HCT116 (cell line): ENCODE measurements at regions not wholly inside any gene's neighbourhood (a gene's known extent, or its start where the extent isn't known, plus 50 kb on each side); places are given as distances from the start of the nearest gene placed in this dataset.

Experiments
- EZH2 ChIP-seq: fragments of 200-600 bp; sonication (generic); IDR thresholded peaks from 2 replicates; pipeline ENCODE4 v1.6.1; 2017; ENCODE audit warnings: antibody characterized with exemption, mixed run types
- FOSL1 ChIP-seq: IDR thresholded peaks from 2 replicates; pipeline ENCODE4 v1.6.1; 2012; ENCODE audit warnings: low read depth
- POLR2A ChIP-seq: IDR thresholded peaks from 2 replicates; pipeline ENCODE4 v1.7.0; 2011; ENCODE audit warnings: borderline replicate concordance; ENCODE audit not compliant: insufficient read depth, insufficient read length; ENCODE audit errors: extremely low read depth
- POLR2AphosphoS5 ChIP-seq: IDR thresholded peaks from 2 replicates; pipeline ENCODE4 v1.6.1; 2011; ENCODE audit warnings: mild to moderate bottlenecking, low read depth, low read length, moderate library complexity
- RAD21 ChIP-seq: IDR thresholded peaks from 2 replicates; pipeline ENCODE4 v1.6.1; 2012; ENCODE audit warnings: low read depth, mild to moderate bottlenecking
- SIN3A ChIP-seq: IDR thresholded peaks from 2 replicates; pipeline ENCODE4 v1.6.1; 2012; ENCODE audit warnings: low read depth
- SP1 ChIP-seq: IDR thresholded peaks from 2 replicates; pipeline ENCODE4 v1.6.1; 2012; ENCODE audit warnings: low read depth
- ZFX ChIP-seq: fragments of 450-650 bp; IDR thresholded peaks from 2 replicates; pipeline ENCODE4 v1.6.1; 2017
- ZNF274 ChIP-seq: fragments of 200-500 bp; sonication (Bioruptor generic); IDR thresholded peaks from 2 replicates; pipeline ENCODE4 v1.6.1; 2014; ENCODE audit warnings: mild to moderate bottlenecking, low read depth, low read length, inconsistent platforms
- TF ChIP-seq, protein P1 (sequence below), 3 experiments: fragments of 200-600 bp in 1 of 3; sonication (generic) in 1 of 3; IDR thresholded peaks in 2 of 3; conservative IDR thresholded peaks in 1 of 3; 2 replicates each; pipeline ENCODE4 v1.5.1; 2012 to 2017; ENCODE audit warnings: low read depth in 2 of 3, low read length in 2 of 3, antibody characterized with exemption in 1 of 3, borderline replicate concordance in 1 of 3, control low read depth in 1 of 3, mild to moderate bottlenecking in 1 of 3, mixed read lengths in 1 of 3, mixed run types in 1 of 3, moderate library complexity in 1 of 3; ENCODE audit not compliant: insufficient read depth in 1 of 3
- TF ChIP-seq, protein P2 (sequence below): IDR thresholded peaks from 2 replicates; pipeline ENCODE4 v1.6.1; 2012
- TF ChIP-seq, protein P3 (sequence below): IDR thresholded peaks from 2 replicates; pipeline ENCODE4 v1.6.1; 2012; ENCODE audit warnings: low read depth

DNA sequence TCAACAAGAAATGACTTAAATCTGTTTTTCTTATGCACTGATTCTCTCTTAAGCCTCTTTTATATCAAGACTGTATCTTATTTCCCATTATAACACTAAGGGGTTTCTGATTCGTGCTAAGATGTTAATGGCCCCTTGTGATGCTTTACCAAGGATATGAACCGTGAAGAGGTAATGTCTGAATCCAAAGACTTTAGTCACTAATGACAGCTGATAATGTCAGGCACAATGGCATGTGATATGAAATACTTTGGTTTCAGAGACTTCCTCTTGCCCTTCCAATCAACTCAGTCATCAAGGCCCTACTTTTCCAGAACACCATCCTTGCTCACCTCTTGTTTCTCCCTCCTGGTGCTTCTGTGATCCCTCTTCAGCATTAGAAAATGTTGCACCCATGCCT lies 262.8 kb downstream of the KCNE4 start:
- TF ChIP-seq, protein P1, sequence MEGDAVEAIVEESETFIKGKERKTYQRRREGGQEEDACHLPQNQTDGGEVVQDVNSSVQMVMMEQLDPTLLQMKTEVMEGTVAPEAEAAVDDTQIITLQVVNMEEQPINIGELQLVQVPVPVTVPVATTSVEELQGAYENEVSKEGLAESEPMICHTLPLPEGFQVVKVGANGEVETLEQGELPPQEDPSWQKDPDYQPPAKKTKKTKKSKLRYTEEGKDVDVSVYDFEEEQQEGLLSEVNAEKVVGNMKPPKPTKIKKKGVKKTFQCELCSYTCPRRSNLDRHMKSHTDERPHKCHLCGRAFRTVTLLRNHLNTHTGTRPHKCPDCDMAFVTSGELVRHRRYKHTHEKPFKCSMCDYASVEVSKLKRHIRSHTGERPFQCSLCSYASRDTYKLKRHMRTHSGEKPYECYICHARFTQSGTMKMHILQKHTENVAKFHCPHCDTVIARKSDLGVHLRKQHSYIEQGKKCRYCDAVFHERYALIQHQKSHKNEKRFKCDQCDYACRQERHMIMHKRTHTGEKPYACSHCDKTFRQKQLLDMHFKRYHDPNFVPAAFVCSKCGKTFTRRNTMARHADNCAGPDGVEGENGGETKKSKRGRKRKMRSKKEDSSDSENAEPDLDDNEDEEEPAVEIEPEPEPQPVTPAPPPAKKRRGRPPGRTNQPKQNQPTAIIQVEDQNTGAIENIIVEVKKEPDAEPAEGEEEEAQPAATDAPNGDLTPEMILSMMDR (IDR thresholded peaks at IDR 0.05 in 2 of 3, conservative IDR thresholded peaks at IDR 0.05 in 1 of 3; ENCODE audit: borderline replicate concordance in 1 of 3, insufficient read depth in 1 of 3, low read depth in 2 of 3, low read length in 2 of 3), result no peak
- TF ChIP-seq, protein P2, sequence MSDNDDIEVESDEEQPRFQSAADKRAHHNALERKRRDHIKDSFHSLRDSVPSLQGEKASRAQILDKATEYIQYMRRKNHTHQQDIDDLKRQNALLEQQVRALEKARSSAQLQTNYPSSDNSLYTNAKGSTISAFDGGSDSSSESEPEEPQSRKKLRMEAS, result no peak
- TF ChIP-seq POLR2AphosphoS5 (no peak), POLR2A (no peak), SIN3A (no peak), SP1 (no peak), EZH2 (no peak), FOSL1 (no peak), RAD21 (no peak), ZNF274 (no peak), ZFX (no peak)
- TF ChIP-seq, protein P3, sequence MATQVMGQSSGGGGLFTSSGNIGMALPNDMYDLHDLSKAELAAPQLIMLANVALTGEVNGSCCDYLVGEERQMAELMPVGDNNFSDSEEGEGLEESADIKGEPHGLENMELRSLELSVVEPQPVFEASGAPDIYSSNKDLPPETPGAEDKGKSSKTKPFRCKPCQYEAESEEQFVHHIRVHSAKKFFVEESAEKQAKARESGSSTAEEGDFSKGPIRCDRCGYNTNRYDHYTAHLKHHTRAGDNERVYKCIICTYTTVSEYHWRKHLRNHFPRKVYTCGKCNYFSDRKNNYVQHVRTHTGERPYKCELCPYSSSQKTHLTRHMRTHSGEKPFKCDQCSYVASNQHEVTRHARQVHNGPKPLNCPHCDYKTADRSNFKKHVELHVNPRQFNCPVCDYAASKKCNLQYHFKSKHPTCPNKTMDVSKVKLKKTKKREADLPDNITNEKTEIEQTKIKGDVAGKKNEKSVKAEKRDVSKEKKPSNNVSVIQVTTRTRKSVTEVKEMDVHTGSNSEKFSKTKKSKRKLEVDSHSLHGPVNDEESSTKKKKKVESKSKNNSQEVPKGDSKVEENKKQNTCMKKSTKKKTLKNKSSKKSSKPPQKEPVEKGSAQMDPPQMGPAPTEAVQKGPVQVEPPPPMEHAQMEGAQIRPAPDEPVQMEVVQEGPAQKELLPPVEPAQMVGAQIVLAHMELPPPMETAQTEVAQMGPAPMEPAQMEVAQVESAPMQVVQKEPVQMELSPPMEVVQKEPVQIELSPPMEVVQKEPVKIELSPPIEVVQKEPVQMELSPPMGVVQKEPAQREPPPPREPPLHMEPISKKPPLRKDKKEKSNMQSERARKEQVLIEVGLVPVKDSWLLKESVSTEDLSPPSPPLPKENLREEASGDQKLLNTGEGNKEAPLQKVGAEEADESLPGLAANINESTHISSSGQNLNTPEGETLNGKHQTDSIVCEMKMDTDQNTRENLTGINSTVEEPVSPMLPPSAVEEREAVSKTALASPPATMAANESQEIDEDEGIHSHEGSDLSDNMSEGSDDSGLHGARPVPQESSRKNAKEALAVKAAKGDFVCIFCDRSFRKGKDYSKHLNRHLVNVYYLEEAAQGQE, result no peak
